ENCODE measurements at regions not wholly inside any gene's neighbourhood (a gene's known extent, or its start where the extent isn't known, plus 50 kb on each side); places are given as distances from the start of the nearest gene placed in this dataset.

DNA sequence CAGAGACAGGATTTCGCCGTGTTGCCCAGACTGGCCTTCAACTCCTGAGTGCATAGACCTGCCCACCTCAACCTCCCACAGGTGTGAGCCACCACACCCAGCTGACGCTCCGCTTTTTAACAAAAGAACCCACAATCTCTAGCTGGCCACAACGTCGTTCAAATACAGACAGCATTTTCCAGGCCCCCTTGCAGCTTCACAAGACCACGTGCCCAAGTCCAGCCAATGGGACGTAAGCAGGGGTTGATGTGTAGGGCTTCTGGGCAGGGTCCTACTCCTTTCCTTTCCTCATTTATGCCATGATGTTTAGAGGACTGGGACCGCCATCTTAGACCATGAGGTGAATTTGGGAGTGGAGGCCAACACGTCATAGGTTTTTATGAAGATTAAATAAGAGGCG lies 81.0 kb downstream of the TFAP2C start:
- no peak for TF ChIP-seq POLR2AphosphoS5 (IDR thresholded peaks at IDR 0.05; ENCODE audit: borderline replicate concordance, low read depth, low read length)
- no peak for TF ChIP-seq EZH2 (IDR thresholded peaks at IDR 0.05)
